ENCODE measurements at regions not wholly inside any gene's neighbourhood (a gene's known extent, or its start where the extent isn't known, plus 50 kb on each side); places are given as distances from the start of the nearest gene placed in this dataset.
A peak's percentile ranks its signal among the peaks of the same experiment; 100 is the strongest.

GRCh38 chr7:3217166-3217565, 83.9 kb upstream of the SDK1 start:
- Histone ChIP-seq H2BK5ac (ENCODE audit: low read depth, low read length, poor library complexity, severe bottlenecking) (no peak overlapping the region), H3K27me3 (ENCODE audit: control insufficient read depth, insufficient read depth, low read length) (no peaks in the 10 kb centered on the region; the same call in 1 of the 2 replicates), H2AK9ac (replicated peaks; ENCODE audit: low read depth, low read length, poor library complexity) (no peak overlapping the region), H2BK15ac (ENCODE audit: low read depth, low read length) (no peak overlapping the region), H2AFZ (replicated peaks; ENCODE audit: low read length, poor library complexity) (no peak overlapping the region), H3K4ac (ENCODE audit: low read depth, low read length) (no peak overlapping the region), H3K27ac (ENCODE audit: insufficient read depth, low read length) (no peak overlapping the region), H4K91ac (ENCODE audit: insufficient read depth, low read depth, low read length) (no peak overlapping the region), H3K4me3 (ENCODE audit: insufficient read depth, low read depth, low read length) (no peak overlapping the region), H3K9me1 (ENCODE audit: insufficient read depth, low read length) (no peaks in the 10 kb centered on the region), H2AK5ac (ENCODE audit: low read depth, low read length) (no peak overlapping the region), H3K79me1 (ENCODE audit: low read depth in 1 of 2, low read length in 2 of 2) (no peaks in the 10 kb centered on the region), H3K36me3 (ENCODE audit: control insufficient read depth, insufficient read depth, low read length) (no peaks in the 10 kb centered on the region), H3K9ac (ENCODE audit: low read depth, low read length) (no peak overlapping the region), H3K4me2 (ENCODE audit: low read depth, low read length) (no peak overlapping the region), H3K4me1 (ENCODE audit: control insufficient read depth, insufficient read depth, low read length) (no peaks in the 10 kb centered on the region; the same call in 1 of the 2 replicates), H3K18ac (ENCODE audit: low read depth, low read length) (no peak overlapping the region), H3K56ac (ENCODE audit: extremely low read depth, insufficient read depth, low read length) (no peak overlapping the region), H4K5ac (ENCODE audit: low read depth, low read length) (no peak overlapping the region), H4K8ac (ENCODE audit: low read depth in 2 of 2, low read length in 2 of 2) (no peak overlapping the region), H4K20me1 (ENCODE audit: insufficient read depth, low read length) (no peaks in the 10 kb centered on the region), H2BK20ac (ENCODE audit: low read depth, low read length) (no peak overlapping the region), H2BK120ac (ENCODE audit: low read depth, low read length) (no peak overlapping the region), H3K14ac (replicated peaks; ENCODE audit: low read depth, low read length) (no peak overlapping the region), H3K9me3 (ENCODE audit: control insufficient read depth, insufficient read depth, low read length) (no peaks in the 10 kb centered on the region), H3K23ac (ENCODE audit: low read depth, low read length) (no peak overlapping the region)
- WGBS, 2 experiments (ENCODE audit: extremely low coverage in 2 of 2, insufficient read length in 1 of 2), result no CpG with 5 or more reads among the region's 3 CpGs
- POLR2A ChIA-PET (ENCODE audit: unreplicated experiment), result no interaction called here
- TF ChIP-seq POLR2A (IDR thresholded peaks at IDR 0.05; ENCODE audit: low read depth, low read length) (no peak), SMC3 (IDR thresholded peaks at IDR 0.05; ENCODE audit: low read depth, low read length) (no peak), RFX5 (IDR thresholded peaks at IDR 0.05; ENCODE audit: low read depth, low read length) (no peak), USF2 (IDR thresholded peaks at IDR 0.05; ENCODE audit: low read depth, low read length) (no peak), MAFK (IDR thresholded peaks at IDR 0.05; ENCODE audit: low read depth, low read length) (no peak), MAZ (IDR thresholded peaks at IDR 0.05; ENCODE audit: borderline replicate concordance, low read depth, low read length) (no peak), ELK1 (IDR thresholded peaks at IDR 0.05; ENCODE audit: borderline replicate concordance, low read depth, low read length) (no peak), CTCF (conservative IDR thresholded peaks at IDR 0.05; ENCODE audit: low read depth, low read length) (no peak), NFE2L2 (IDR thresholded peaks at IDR 0.05; ENCODE audit: low read depth, low read length) (no peak), MXI1 (IDR thresholded peaks at IDR 0.05; ENCODE audit: borderline replicate concordance, low read depth, low read length) (no peak), CEBPB (IDR thresholded peaks at IDR 0.05; ENCODE audit: low read depth, low read length) (no peak), RAD21 (IDR thresholded peaks at IDR 0.05; ENCODE audit: low read length) (no peak), FOS (IDR thresholded peaks at IDR 0.05; ENCODE audit: low read depth, low read length) (no peak), BHLHE40 (IDR thresholded peaks at IDR 0.05; ENCODE audit: low read depth, low read length) (no peak), CHD1 (IDR thresholded peaks at IDR 0.05; ENCODE audit: low read depth, low read length) (no peak)
- dilution Hi-C loops (cut with HindIII; ENCODE audit: low sequenced_read_pairs, unreplicated experiment), result no loop called here
- CTCF ChIA-PET, result no interaction called here
- BruUV-seq (replicated peaks), result no TSS peak
- no peak for ATAC-seq (ENCODE audit: low read depth)
- in situ Hi-C loops (cut with MboI; ENCODE audit: low sequenced_read_pairs), result no loop called here
- intact Hi-C loops (cut with micrococcal nuclease), result no loop called here
- peak; percentile 61 for DNase-seq
